HG02623 (cell line): ENCODE measurements at regions not wholly inside any gene's neighbourhood (a gene's known extent, or its start where the extent isn't known, plus 50 kb on each side); places are given as distances from the start of the nearest gene placed in this dataset.
"Not testable (repeated sequence)": the region's sequence is repeated elsewhere in the genome, so short reads cannot be mapped to it uniquely, and the experiment has no call there.

Experiments
- ATAC-seq: cut with Tn5 transposase; IDR thresholded peaks from one replicate; pipeline ENCODE4 v1.9.1; 2021; ENCODE audit warnings: moderate library complexity; ENCODE audit not compliant: unreplicated experiment

DNA sequence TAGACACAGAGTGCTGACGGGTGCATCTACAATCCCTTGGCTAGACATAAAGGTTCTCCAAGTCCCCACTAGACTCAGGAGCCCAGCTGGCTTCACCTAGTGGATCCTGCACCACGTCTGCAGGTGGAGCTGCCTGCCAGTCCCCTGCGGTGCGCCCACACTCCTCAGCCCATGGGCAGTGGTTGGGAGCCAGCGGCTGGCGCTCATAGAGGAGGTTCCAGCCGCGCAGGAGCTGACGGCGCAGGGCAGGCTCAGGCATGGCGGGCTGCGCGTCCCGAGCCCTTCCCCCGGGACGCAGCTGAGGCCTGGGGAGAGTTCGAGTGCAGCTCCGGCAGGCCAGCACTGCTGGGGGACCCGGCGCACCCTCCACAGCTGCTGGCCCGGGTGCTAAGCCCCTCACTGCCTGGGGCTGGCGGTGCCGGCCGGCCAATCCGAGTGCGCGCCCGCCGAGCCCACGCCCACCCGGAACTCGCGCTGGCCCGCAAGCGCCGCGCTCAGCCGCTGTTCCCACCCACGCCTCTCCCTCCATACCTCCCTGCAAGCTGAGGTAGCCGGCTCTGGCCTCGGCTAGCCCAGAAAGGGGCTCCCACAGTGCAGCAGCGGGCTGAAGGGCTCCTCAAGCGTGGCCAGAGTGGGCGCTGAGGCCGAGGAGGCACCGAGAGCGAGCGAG, 1364.5 kb upstream of the WWC1 start:
- ATAC-seq: not testable (repeated sequence)

GRCh38 chr5:166936351-166936750, 1355.1 kb upstream of the WWC1 start:
- ATAC-seq: no peak

DNA sequence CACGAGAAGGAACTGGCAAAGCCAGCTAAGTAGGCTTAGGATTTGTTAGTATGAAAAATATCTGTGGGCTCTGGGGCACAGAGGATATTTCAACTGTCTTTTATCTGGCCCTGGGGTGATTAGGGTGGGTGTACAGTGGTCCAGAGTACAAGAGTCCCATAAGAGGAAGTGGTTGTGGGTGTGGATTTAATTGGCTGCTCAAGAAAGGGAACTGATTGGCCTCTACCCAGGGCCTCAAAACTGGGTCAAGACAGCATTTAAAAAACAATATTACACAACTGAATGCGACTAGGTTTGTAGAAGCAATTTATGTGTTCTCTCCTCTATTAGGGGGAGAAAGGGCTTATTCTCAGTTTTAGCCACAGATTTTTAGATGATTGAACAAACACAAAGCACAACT, 1353.4 kb upstream of the WWC1 start:
- no peak for ATAC-seq

GRCh38 chr5:166942948-166943347, 1348.5 kb upstream of the WWC1 start:
- no peak for ATAC-seq

DNA sequence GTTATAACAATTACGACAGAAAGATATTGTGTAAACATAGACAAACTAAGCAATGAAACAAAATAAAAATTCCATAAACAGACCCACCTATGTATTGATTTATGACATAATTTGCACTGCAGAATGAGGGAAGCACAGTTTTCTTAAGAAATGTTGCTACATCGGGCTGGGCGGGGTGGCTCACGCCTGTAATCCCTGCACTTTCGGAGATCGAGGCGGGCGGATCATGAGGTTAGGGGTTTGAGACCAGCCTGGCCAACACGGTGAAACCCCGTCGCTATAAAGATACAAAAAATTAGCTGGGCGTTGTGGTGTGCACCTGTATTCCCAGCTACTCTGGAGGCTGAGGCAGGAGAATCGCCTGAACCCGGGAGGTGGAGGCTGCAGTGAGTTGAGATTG, 1344.4 kb upstream of the WWC1 start:
- no peak for ATAC-seq

DNA sequence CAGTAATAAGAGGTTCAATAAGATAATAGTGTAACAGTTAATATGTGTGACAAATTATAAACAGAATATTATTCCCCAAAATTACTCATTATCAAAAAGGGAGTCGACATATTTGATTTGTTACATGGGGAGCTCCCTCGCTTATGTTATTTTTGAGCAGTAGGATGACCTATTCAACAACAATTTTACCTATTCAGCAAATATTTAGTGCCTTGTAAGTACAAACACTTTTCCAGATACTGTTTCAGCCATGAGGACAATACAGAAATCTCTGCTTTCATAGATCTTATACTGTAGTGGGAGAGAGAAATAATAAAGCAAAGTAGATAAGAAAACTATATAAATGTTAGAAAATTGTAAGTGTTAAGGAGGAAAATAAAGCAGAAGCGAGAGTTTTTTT, 1342.8 kb upstream of the WWC1 start:
- ATAC-seq: no peak

DNA sequence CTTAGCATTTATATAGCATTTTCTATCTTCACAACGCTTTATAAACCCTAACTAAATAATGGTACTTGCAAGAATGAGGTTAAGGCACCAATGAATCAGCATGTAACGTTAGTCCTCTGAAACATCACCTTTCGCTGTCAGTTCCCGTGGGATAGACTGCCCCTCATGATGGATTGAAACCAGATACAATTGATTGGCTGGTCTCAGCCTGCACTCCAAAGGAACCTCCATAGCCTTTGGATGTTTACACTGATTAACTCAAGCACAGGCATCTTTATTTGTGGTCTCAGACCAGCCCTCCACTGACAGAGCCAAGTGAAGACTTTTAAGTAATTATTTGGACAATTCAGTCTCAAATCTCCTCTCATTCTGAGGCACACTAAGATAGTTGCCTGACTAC, 1339.4 kb upstream of the WWC1 start:
- no peak for ATAC-seq

GRCh38 chr5:166957782-166958181, 1333.7 kb upstream of the WWC1 start:
- no peak for ATAC-seq

DNA sequence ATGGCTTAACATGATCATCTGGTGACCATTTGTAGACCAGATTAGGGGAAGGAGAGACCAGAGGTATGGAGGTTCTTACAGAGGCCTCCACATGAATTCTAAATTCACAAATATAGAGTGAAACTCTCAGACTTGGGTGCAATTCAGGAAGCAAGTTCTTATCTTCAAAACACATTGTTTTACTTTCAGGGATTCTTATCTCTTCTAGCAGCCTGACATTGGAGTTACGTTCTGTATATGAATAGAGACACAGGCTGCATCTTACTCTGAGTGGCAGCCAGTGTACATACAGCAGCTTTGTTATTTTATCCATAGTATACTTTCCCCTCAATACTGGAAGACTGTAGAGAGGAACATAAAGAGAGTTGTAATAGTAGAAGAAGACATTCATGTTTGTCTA, 1331.7 kb upstream of the WWC1 start:
- no peak for ATAC-seq

DNA sequence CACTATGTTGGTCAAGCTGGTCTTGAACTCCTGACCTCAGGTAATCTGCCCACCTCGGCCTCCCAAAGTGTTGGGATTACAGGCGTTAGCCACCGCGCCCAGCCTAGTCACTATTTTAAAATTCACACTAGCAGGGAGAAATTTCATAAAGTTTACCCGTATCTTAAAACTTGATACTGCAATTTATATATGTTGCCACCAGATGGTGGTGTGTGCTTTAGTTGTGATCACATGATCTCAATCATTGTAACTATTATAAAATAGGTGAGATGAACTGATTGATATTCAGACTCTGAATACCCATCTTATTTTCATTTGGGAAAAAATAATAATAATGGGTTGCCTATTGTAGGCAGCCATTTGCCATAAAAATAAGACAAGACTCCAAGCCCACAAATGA, 1330.4 kb upstream of the WWC1 start:
- ATAC-seq: no peak

DNA sequence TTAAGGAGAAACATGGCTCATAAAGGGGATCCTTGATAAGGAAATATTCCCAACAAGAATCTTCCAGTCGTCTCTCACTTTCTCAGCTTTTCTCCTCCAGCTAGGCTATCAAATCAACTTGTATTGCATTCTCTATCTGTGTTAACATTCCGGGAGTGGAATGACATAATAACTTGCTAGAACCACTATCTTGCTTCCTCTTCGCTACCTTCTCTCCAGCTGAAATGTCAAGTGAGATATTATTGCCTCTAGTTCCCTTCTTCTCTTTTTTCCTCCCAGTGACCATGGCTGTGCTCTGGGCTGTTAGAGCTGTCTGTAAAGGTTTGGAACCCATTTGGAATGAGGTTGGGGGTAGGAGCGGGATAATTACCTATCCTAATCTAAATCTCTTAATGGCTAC, 1329.5 kb upstream of the WWC1 start:
- no peak for ATAC-seq

GRCh38 chr5:166962461-166962860, 1329.0 kb upstream of the WWC1 start:
- ATAC-seq: no peak

- no peak for ATAC-seq
Measured at GRCh38 chr5:166963596-166963995, 1327.8 kb upstream of the WWC1 start.

DNA sequence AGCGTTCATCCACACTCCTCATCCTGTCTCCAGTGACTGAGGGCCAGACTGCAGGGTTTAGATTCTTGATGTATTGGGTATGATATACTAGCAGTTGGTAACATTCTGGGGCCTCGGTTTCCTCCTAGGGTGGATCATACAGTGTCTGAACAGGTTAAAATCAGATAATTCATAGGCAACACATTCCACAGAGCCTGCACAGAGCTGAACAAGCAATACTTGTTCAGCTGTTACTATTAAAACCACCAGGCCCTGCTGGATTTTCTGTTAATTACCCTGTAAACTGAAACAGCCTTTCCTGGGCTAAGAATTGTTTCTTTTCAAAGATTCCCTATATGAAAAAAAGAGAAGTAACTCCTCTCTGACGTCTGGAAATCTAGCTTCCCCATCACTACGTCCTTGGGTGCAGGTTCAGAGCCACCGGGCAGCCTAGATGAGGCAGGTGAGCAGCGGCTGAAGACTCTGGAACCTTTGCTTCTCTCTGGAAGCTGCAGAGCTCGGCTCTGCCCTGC, 1313.5 kb upstream of the WWC1 start:
- ATAC-seq: no peak

DNA sequence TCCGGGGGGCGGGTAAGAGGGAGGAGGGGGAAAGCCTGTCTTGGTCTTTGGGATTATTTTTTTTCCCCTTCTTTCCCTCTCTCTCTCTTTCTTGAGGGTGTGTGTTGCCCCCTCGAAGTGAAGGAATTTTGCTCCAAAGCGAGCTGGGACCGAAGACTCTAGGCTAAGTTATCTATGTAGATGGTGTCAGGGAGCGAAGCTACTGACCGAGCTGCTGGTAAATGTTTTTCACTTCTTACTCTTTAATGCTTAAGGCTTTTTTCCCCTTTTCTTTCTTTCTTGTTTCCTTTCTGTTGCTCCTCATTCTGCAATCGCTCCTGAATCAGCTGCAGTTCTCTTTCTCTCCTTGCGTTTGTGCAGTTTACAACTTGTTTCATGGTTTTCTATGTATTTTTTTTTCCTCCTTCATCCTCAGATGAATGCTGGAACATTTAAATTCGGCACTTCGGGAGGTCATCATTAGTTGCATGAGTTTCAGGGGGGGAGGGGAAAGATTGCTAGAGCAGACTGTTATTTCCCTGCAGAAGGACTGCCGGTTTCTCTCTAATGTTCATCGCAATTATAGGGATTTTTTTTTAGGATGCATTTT, 1312.0 kb upstream of the WWC1 start:
- ATAC-seq: no peak

GRCh38 chr5:166980666-166981065, 1310.8 kb upstream of the WWC1 start:
- no peak for ATAC-seq

DNA sequence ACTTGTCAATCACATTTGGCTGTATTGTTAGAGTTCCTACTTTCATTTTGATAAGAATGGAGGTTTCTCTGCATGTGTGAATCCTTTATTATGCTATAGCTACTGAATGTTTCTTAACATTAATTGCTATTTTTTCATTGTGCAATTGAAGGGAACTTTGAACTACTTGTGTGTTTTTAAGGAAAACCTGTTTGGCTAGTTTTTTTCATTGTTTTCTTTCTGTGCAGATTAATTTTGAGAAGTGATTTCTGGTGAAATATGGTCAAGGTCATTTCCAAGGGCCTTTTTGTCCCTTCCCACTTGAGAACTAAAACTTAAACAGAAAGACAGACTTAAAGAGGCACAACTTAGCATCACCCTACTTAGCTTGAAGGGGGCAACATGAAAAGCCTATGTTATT, 1309.2 kb upstream of the WWC1 start:
- ATAC-seq: no peak

DNA sequence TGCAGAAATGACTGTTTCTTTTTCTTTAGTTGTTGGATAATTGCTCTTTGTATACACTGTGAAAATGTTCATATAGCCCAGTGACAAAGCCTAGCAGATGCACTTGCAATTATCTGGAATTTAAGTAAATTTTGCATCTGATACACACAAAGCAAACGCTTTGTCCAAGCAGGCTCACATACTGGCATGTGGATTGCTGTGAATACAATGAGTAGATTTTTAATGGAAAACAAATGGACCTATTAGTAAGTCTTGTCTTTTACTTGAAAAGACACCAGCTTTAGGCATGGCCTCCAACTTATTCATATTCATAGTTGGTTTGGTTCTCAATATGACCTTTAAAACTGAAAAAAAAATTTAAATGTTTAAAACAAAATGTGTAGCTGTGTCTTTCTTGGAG, 1299.8 kb upstream of the WWC1 start:
- ATAC-seq: no peak

- no peak for ATAC-seq
Measured at GRCh38 chr5:166992108-166992507, 1299.3 kb upstream of the WWC1 start.

- no peak for ATAC-seq
Measured at GRCh38 chr5:166992874-166993722, 1298.3 kb upstream of the WWC1 start.

DNA sequence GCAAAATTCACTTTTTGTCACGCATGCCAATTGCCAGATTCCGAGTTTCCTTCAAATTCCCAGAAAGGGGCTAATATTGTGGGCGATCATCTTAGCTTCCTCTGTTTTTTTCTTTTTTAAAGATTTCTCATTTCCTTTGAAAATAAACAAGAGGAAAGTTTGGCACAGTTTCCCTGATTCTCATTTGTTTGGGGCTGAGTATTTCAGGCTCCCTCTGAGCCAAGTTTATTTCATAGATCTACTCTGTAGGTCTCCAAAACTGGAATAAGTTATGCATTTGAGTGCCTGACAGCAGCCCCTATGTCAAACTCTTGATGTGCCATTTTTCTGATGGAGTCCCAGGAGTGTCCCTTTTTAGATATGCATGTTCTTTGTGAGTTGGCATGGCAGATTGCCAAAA, 1297.2 kb upstream of the WWC1 start:
- no peak for ATAC-seq

DNA sequence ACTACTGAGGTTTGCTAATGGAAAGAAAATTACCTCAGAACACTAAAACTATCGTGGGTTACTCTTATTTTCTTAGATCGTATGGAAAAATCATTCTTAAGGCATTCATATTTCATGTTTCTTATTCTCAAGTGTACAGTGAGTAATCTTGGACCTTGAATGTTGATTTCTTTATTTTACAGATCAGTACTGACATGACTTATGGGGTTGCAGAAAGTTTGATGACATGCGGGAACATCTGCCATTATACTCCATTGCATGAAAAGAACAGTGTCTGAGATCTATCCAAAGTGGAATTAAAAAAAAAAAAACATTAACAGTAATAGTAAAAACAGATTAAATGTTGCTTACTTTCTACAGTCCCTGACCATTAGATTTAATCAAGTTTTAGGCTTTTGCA, 1290.2 kb upstream of the WWC1 start:
- no peak for ATAC-seq
